HG02610 (cell line): ENCODE measurements at regions not wholly inside any gene's neighbourhood (a gene's known extent, or its start where the extent isn't known, plus 50 kb on each side); places are given as distances from the start of the nearest gene placed in this dataset.

Source experiments
- ATAC-seq: cut with Tn5 transposase; IDR thresholded peaks from one replicate; pipeline ENCODE4 v1.9.1; 2021; ENCODE audit warnings: mild to moderate bottlenecking, moderate library complexity; ENCODE audit not compliant: unreplicated experiment

GRCh38 chr13:105663182-105663581 is 872.3 kb downstream of the EFNB2 start:
- no peak for ATAC-seq

GRCh38 chr13:105660561-105660960 is 874.9 kb downstream of the EFNB2 start:
- no peak for ATAC-seq

GRCh38 chr13:105658431-105658830 is 877.0 kb downstream of the EFNB2 start:
- no peak for ATAC-seq

GRCh38 chr13:105655046-105655445 is 880.4 kb downstream of the EFNB2 start:
- no peak for ATAC-seq

GRCh38 chr13:105643966-105644365 is 891.5 kb downstream of the EFNB2 start:
- no peak for ATAC-seq

- no peak for ATAC-seq
Measured at GRCh38 chr13:105642511-105642958, 892.9 kb downstream of the EFNB2 start.

- ATAC-seq = no peak
Measured at GRCh38 chr13:105641121-105641520, 894.3 kb downstream of the EFNB2 start.

GRCh38 chr13:105638426-105638825 is 897.0 kb downstream of the EFNB2 start:
- no peak for ATAC-seq

- no peak for ATAC-seq
Measured at GRCh38 chr13:105634059-105634458, 901.4 kb downstream of the EFNB2 start.

- ATAC-seq = no peak
Measured at GRCh38 chr13:105630431-105630830, 905.0 kb downstream of the EFNB2 start.

- ATAC-seq = no peak
Measured at GRCh38 chr13:105627270-105627669, 908.2 kb downstream of the EFNB2 start.

- ATAC-seq = no peak
Measured at GRCh38 chr13:105625691-105626090, 909.8 kb downstream of the EFNB2 start.

- no peak for ATAC-seq
Measured at GRCh38 chr13:105616333-105617075, 919.0 kb downstream of the EFNB2 start.

GRCh38 chr13:105612541-105612940 is 922.9 kb downstream of the EFNB2 start:
- ATAC-seq = no peak

GRCh38 chr13:105611424-105611823 is 924.0 kb downstream of the EFNB2 start:
- ATAC-seq = no peak

- no peak for ATAC-seq
Measured at GRCh38 chr13:105608104-105608503, 927.4 kb downstream of the EFNB2 start.

- ATAC-seq = no peak
Measured at GRCh38 chr13:105607426-105607825, 928.0 kb downstream of the EFNB2 start.

GRCh38 chr13:105607016-105607415 is 928.4 kb downstream of the EFNB2 start:
- ATAC-seq = no peak

- no peak for ATAC-seq
Measured at GRCh38 chr13:105602956-105603670, 932.3 kb downstream of the EFNB2 start.

GRCh38 chr13:105599477-105600037 is 935.9 kb downstream of the EFNB2 start:
- ATAC-seq = no peak

- ATAC-seq = no peak
Measured at GRCh38 chr13:105598529-105598928, 936.9 kb downstream of the EFNB2 start.

- no peak for ATAC-seq
Measured at GRCh38 chr13:105597573-105597972, 937.9 kb downstream of the EFNB2 start.
